ENCODE measurements at regions not wholly inside any gene's neighbourhood (a gene's known extent, or its start where the extent isn't known, plus 50 kb on each side); places are given as distances from the start of the nearest gene placed in this dataset.

DNA sequence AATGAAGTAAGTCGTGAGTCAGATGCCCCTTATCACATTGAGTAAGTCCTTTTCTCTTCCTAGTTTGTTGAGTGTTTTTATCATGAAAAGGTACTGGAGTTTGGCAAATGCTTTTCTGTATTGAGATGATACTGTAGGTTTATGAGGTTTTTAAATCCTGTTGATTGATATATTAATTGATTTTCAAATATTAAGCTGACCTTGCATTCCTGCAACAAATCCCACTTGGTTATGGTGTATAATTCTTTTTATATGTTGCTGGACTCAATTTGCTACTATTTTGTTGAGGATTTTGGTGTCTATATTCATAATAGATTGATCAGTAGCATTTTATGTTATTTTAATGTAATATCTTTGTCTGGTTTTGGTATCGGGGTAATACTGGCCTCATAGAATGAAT is 81.0 kb upstream of the BNC2 start:
- DNase-seq (ENCODE audit: low spot score) = no peak

DNA sequence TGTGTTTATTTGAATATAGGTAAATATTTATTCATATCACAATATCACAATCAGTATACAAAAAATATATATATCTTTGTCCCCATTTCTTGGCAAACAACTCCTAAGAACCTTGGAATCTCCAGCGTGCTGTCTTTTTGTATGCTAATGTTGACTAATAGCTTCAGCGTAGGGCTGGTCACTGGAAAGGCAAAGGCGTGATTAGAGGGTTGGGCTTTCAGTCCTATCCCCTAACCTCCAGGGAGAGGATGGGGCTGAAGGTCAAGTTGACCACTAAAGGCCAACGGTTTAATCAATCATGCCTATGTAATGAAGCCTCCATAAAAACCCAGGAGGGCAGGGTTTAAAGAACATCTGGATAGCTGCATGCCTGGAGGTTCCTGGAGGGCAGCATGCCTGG is 79.6 kb upstream of the BNC2 start:
- no peak for DNase-seq (ENCODE audit: low spot score)

DNA sequence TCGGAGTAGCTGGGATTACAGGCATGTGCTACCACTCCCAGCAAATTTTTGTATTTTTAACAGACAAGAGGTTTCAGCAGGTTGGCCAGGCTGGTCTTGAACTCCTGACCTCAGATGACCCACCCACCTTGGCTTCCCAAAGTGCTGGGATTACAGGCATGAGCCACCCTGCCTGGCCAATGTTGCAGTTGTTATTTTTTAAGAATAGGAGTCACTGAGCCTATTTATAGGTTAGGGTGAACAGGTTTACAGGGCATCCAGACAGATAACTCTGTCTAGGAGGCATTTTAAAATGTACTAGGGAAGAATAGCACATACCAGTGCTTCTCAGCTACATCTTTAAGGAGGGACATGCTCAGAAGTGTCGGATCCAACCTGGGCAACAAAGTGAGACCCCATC is 60.1 kb upstream of the BNC2 start:
- no peak for DNase-seq (ENCODE audit: low spot score)

DNA sequence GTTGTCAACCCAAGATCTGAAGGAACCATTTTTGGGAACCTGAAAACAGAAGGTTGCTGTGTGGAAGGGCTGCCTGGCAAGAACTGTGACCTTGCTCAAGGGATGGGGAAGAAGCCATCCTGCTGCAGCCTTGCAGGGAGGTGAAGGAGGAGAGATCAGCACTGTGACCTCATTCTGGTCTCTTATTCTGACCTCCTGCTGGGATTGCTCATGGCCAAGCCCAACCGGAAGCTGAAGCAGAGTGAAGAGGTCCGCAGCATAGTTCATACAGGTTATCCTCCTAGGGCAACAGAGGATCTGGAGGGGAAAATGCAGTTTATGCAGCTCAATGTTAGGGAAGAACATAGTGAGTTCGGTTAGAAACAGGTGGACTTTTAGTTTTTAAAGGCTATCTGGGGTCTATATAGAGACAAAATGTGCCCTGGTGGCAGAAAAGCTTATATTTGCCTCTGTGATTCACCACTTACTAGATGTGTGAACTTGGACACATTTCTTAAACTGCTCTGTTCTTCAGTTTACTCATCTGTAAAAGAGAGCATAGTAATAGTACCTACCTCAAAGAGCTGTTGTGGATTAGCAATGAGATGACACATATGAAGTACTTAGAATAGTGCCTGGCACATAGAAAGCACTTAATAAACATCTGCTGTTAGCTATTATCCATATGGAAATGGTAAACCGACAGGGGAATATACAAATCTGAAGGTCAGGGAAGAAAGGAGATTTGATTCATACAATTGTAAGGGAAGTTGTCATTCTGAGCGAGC is 57.9 kb upstream of the BNC2 start:
- no peak for DNase-seq (ENCODE audit: low spot score)

DNA sequence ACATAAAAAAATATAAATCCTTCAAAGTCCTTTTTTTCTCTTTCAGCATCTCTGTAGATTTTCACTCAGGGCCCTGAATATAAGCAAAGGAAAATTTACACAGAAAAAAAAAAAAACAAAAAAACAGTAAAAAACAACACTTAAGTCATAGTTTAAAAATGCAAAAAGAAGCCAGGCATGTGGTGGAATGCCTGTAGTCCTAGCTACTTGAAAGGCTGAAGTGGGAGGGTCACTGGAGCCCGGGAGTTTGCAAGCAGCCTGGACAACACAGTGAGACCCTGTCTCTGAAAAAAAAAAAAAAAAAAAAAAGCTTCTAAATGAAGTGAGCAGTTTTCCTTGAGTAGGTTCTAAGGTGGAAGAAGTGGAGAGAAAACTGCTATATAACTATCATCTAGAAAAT is 55.0 kb upstream of the BNC2 start:
- DNase-seq (ENCODE audit: low spot score) = no peak

DNA sequence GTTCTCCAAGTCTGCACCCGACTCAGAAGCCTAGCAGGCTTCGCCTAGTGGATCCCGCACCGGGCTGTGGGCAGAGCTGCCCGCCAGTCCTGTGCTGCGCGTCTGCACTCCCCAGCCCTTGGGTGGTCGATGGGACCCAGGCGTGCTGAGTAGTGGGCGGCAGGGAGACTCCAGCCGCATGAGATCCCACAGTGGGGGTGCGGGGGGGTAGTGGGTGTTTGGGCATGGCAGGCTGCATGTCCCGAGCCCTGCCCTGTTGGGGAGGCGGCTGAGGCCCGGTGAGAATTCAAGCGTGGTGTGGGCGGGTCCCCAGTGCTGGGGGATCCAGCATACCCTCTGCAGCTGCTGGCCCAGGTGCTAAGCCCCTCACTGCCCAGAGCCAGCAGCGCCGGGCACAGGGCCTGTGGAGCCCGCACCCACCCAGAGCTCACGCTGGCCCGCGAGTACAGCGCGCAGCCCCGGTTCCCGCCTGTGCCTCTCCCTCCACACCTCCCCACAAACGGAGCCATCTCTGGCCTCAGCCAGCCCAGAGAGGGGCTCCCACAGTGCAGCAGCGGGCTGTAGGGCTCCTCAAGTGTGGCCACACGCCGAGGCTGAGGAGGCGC is 53.9 kb upstream of the BNC2 start:
- DNase-seq (ENCODE audit: low spot score) = no peak

DNA sequence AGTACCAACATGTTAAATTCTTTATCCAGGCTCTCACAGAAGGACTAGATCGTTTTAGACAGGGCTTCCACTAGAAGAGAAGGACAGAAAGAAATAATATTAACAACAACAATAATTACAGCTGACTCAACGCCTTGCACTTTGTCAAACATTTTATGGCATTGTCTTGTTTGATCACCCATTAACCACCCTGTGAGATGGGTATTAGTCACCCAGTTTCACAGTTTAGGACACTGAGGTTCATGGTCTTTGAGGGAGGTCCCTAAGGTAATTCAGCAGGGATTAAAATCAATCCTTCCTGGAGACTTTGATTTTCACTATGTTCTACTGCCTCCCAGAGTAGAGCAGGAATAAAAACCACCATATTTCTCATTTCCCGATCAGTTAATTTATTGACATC is 51.4 kb upstream of the BNC2 start:
- no peak for DNase-seq (ENCODE audit: low spot score)

All from CD4-positive, alpha-beta T cell treated with Interleukin-2 at 100 ng/mL for 4 hours (primary cell).